Loucy (cell line): ENCODE measurements at regions not wholly inside any gene's neighbourhood (a gene's known extent, or its start where the extent isn't known, plus 50 kb on each side); places are given as distances from the start of the nearest gene placed in this dataset.

Experiments used
- H2AFZ ChIP-seq: fragments of 200-600 bp; sonication (generic); 2 replicates; pipeline ENCODE4 v1.6.0; 2016; ENCODE audit warnings: antibody characterized with exemption, mild to moderate bottlenecking, low read length, moderate library complexity
- H3F3A ChIP-seq: fragments of 200-600 bp; 2 replicates; pipeline ENCODE4 v1.6.0; 2016; ENCODE audit warnings: antibody characterized with exemption, low read depth, mild to moderate bottlenecking
- H3K27me3 ChIP-seq: fragments of 200-600 bp; sonication (generic); 2 replicates; pipeline ENCODE4 v1.6.1; 2014; ENCODE audit warnings: low read length, mild to moderate bottlenecking; ENCODE audit not compliant: insufficient read depth, poor library complexity, severe bottlenecking
- H3K36me3 ChIP-seq: fragments of 200-600 bp; sonication (generic); 2 replicates; pipeline ENCODE4 v1.6.1; 2016; ENCODE audit warnings: low read length; ENCODE audit not compliant: insufficient read depth
- H3K4me1 ChIP-seq: fragments of 200-600 bp; sonication (generic); 2 replicates; pipeline ENCODE4 v1.5.1; 2014; ENCODE audit warnings: low read length, mild to moderate bottlenecking; ENCODE audit not compliant: insufficient read depth, poor library complexity, severe bottlenecking
- H3K4me2 ChIP-seq: fragments of 200-600 bp; sonication (generic); 2 replicates; pipeline ENCODE4 v1.6.0; 2014; ENCODE audit warnings: antibody characterized with exemption, low read length, low read depth, mild to moderate bottlenecking; ENCODE audit not compliant: poor library complexity, severe bottlenecking
- H3K4me3 ChIP-seq: fragments of 200-600 bp; sonication (generic); 2 replicates; pipeline ENCODE4 v1.5.1; 2014; ENCODE audit warnings: low read length, mild to moderate bottlenecking, mixed read lengths; ENCODE audit not compliant: poor library complexity, severe bottlenecking
- H3K79me2 ChIP-seq: fragments of 200-600 bp; sonication (generic); 2 replicates; pipeline ENCODE4 v1.6.1; 2014; ENCODE audit warnings: low read length; ENCODE audit not compliant: insufficient read depth
- H3K9ac ChIP-seq: fragments of 200-600 bp; sonication (generic); 2 replicates; pipeline ENCODE4 v1.6.0; 2014; ENCODE audit warnings: mild to moderate bottlenecking, low read depth, low read length, moderate library complexity; ENCODE audit not compliant: poor library complexity, severe bottlenecking
- H3K9me2 ChIP-seq: fragments of 200-600 bp; sonication (generic); replicated peaks from 2 replicates; pipeline ENCODE4 v1.6.1; 2016; ENCODE audit warnings: low read depth, low read length, mixed read lengths
- H3K9me3 ChIP-seq: fragments of 200-600 bp; sonication (generic); 2 replicates; pipeline ENCODE4 v1.6.1; 2014; ENCODE audit warnings: mild to moderate bottlenecking, antibody characterized with exemption, low read length, low read depth; ENCODE audit not compliant: insufficient read depth
- H4K20me1 ChIP-seq: fragments of 200-600 bp; sonication (generic); 2 replicates; pipeline ENCODE4 v1.6.0; 2014; ENCODE audit warnings: antibody characterized with exemption, low read length, mild to moderate bottlenecking; ENCODE audit not compliant: insufficient read depth, poor library complexity, severe bottlenecking
- CTCF ChIP-seq: fragments of 200-600 bp; sonication (generic); conservative IDR thresholded peaks from 2 replicates; pipeline ENCODE4 v1.5.1; 2014; ENCODE audit warnings: mild to moderate bottlenecking, antibody characterized with exemption, low read length
- EZH2phosphoT487 ChIP-seq: fragments of 200-600 bp; IDR thresholded peaks from 2 replicates; pipeline ENCODE4 v1.6.1; 2018; ENCODE audit warnings: antibody characterized with exemption, mild to moderate bottlenecking, moderate library complexity, borderline replicate concordance

- TF ChIP-seq CTCF (no peak), EZH2phosphoT487 (no peak)
- peak overlapping the region; percentile 20 for H3K4me2 ChIP-seq
- peak overlapping the region; percentile 70 for H2AFZ ChIP-seq
- H3K9me2 ChIP-seq, result no peaks in the 10 kb centered on the region
- no peaks in the 10 kb centered on the region for H3F3A ChIP-seq
- H3K9ac ChIP-seq, result no peak overlapping the region
- H3K4me3 ChIP-seq, result peak overlapping the region; percentile 2
- H3K9me3 ChIP-seq, result no peaks in the 10 kb centered on the region
- H3K4me1 ChIP-seq, result no peaks in the 10 kb centered on the region
- no peaks in the 10 kb centered on the region for H3K36me3 ChIP-seq
- H3K79me2 ChIP-seq, result no peaks in the 10 kb centered on the region
- no peaks in the 10 kb centered on the region for H4K20me1 ChIP-seq
- H3K27me3 ChIP-seq, result no peaks in the 10 kb centered on the region
These were observed 192.7 kb upstream of the MIR17HG start for GRCh38 chr13:91154558-91155353.

DNA sequence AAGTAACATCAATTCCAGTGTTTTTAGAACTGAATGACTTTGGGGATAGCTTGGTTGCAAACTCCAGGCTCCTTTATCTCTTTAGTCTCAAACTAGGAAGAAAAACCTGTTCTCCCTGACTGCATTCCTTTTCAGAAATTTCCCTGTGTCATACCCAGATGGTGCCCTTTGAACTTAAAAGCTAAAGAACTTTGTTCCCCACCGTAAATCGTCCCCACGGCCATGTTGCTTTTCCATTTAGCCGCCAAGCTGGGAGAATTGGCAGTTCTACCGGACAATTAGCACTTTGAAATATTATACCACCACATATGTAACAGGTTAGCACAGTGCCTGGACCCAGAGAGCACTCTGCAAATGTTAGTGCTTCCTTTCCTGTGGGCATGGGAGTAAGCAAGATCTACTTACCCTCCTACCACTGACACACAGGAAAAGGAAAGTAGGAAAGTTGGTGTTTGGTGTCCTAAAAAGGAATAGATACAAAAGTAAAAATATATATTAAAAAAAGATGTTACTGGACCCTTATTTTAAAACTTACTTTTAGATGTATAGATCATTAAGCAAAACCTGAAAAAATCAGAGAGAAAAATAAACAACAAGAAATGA lies 191.9 kb upstream of the MIR17HG start:
- H3K36me3 ChIP-seq, result no peaks in the 10 kb centered on the region
- no peaks in the 10 kb centered on the region for H4K20me1 ChIP-seq
- TF ChIP-seq EZH2phosphoT487 (no peak), CTCF (no peak)
- H2AFZ ChIP-seq, result 0 out of 2 replicates have a peak overlapping the region, but pooled peaks have one; percentile 70
- no peaks in the 10 kb centered on the region for H3K4me1 ChIP-seq
- no peaks in the 10 kb centered on the region for H3F3A ChIP-seq
- no peak overlapping the region for H3K9ac ChIP-seq
- no peaks in the 10 kb centered on the region for H3K27me3 ChIP-seq
- no peak overlapping the region for H3K4me3 ChIP-seq
- H3K79me2 ChIP-seq, result no peaks in the 10 kb centered on the region
- no peak overlapping the region for H3K4me2 ChIP-seq
- H3K9me3 ChIP-seq, result no peaks in the 10 kb centered on the region
- no peaks in the 10 kb centered on the region for H3K9me2 ChIP-seq

- Histone ChIP-seq H3K36me3 (no peaks in the 10 kb centered on the region), H4K20me1 (no peaks in the 10 kb centered on the region), H3K4me3 (no peak overlapping the region), H3K9ac (no peak overlapping the region), H2AFZ (no peak overlapping the region), H3F3A (no peaks in the 10 kb centered on the region), H3K79me2 (no peaks in the 10 kb centered on the region), H3K27me3 (no peaks in the 10 kb centered on the region), H3K9me2 (no peaks in the 10 kb centered on the region), H3K9me3 (no peaks in the 10 kb centered on the region), H3K4me2 (no peak overlapping the region), H3K4me1 (no peaks in the 10 kb centered on the region)
- TF ChIP-seq CTCF (no peak), EZH2phosphoT487 (no peak)
These were observed 190.0 kb upstream of the MIR17HG start for GRCh38 chr13:91157273-91158016.
